ENCODE measurements at regions not wholly inside any gene's neighbourhood (a gene's known extent, or its start where the extent isn't known, plus 50 kb on each side); places are given as distances from the start of the nearest gene placed in this dataset.
A peak's percentile ranks its signal among the peaks of the same experiment; 100 is the strongest.

DNA sequence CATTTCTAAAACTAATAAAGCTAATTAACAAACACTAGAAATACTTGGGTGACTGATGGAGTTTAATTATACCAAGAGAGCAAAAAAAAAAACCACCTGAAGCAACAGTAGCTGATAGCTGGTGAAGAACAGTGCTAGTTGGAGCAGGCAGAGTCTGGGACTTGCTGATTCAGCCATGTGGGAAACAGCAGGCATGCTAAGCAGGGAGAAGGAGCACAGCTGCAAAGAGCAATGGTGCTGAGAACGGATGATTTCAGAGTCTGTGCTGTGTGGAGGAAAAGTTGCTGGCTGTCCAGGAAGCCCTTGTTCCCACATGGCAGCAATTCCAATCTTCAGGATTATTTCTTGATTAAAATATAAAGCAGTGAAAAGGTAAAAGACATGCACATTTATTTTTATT, 68.8 kb downstream of the NPY1R start:
- DNase-seq (ENCODE audit: low read depth) = no peak
- H3K4me3 ChIP-seq (ENCODE audit: low read depth, low read length) = no peak overlapping the region
- TF ChIP-seq, protein P1, sequence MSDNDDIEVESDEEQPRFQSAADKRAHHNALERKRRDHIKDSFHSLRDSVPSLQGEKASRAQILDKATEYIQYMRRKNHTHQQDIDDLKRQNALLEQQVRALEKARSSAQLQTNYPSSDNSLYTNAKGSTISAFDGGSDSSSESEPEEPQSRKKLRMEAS (IDR thresholded peaks at IDR 0.05; ENCODE audit: low read depth, low read length) = no peak
- no peak for TF ChIP-seq MYC (IDR thresholded peaks at IDR 0.05; ENCODE audit: low read depth, low read length)
- TF ChIP-seq, protein P2, sequence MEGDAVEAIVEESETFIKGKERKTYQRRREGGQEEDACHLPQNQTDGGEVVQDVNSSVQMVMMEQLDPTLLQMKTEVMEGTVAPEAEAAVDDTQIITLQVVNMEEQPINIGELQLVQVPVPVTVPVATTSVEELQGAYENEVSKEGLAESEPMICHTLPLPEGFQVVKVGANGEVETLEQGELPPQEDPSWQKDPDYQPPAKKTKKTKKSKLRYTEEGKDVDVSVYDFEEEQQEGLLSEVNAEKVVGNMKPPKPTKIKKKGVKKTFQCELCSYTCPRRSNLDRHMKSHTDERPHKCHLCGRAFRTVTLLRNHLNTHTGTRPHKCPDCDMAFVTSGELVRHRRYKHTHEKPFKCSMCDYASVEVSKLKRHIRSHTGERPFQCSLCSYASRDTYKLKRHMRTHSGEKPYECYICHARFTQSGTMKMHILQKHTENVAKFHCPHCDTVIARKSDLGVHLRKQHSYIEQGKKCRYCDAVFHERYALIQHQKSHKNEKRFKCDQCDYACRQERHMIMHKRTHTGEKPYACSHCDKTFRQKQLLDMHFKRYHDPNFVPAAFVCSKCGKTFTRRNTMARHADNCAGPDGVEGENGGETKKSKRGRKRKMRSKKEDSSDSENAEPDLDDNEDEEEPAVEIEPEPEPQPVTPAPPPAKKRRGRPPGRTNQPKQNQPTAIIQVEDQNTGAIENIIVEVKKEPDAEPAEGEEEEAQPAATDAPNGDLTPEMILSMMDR (IDR thresholded peaks at IDR 0.05; ENCODE audit: low read depth, low read length) = no peak
- no peak for TF ChIP-seq POLR2A (IDR thresholded peaks at IDR 0.05; ENCODE audit: extremely low read depth, insufficient read length)

DNA sequence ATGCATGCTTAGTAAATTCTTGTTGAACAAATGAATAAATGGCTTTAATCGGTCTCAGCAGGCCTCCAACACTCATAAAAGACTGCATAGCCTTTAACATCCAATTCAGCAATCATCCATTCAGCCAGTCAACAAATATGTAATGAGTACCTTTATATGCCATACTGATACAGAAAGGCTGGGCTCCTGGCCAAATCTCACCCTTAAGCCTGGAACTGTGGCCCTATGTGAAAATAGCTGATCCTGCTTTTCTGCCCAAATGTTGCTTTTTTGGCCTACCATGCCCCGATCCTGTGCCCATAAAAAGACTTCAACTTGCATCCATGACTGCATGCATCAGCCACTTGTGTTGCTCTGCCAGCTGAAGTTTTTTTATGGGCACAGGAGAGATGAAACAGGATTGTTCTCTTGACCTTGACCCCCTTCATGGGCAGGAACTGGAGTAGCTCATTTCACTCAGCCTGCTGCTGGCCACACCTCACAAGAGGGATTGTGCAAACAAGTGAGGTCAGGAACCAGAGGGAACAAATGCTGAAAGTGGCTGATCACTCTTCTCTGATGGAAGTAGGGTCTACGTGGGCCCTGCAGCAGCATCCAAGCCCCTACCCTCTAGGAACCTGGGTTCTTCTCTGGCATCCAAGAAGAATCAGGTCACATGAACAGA, 75.6 kb downstream of the NPY1R start:
- DNase-seq (ENCODE audit: low read depth) = no peak
- no peak overlapping the region for H3K4me3 ChIP-seq (ENCODE audit: low read depth, low read length)
- TF ChIP-seq MYC (IDR thresholded peaks at IDR 0.05; ENCODE audit: low read depth, low read length) (no peak), POLR2A (IDR thresholded peaks at IDR 0.05; ENCODE audit: extremely low read depth, insufficient read length) (no peak)
- TF ChIP-seq, protein P1 (IDR thresholded peaks at IDR 0.05; ENCODE audit: low read depth, low read length) = no peak
- TF ChIP-seq, protein P2 (IDR thresholded peaks at IDR 0.05; ENCODE audit: low read depth, low read length) = no peak

DNA sequence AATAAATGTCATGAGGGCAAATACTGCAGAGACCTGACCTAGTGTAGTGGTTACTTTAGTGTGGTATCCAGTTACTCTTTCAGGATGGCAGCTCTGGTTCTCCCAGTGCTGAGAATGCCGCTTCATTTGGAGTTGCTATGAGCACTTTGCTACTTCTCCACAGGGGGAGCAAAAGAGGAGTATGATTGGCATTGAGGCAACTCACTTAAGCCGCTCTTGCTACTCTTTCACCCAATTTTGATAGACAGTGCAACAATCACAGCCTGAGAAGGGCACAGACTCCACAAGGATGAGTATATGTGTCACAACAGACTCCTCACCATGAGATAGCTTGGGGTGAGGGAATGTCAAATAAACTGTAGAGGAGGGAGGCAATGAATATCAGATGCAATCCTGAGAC, 81.2 kb downstream of the NPY1R start:
- TF ChIP-seq, protein P1 (IDR thresholded peaks at IDR 0.05; ENCODE audit: low read depth, low read length) = no peak
- TF ChIP-seq, protein P2 (IDR thresholded peaks at IDR 0.05; ENCODE audit: low read depth, low read length) = peak; percentile 20
- TF ChIP-seq POLR2A (IDR thresholded peaks at IDR 0.05; ENCODE audit: extremely low read depth, insufficient read length) = no peak
- no peak overlapping the region for H3K4me3 ChIP-seq (ENCODE audit: low read depth, low read length)
- peak; percentile 4 for DNase-seq (ENCODE audit: low read depth)

DNA sequence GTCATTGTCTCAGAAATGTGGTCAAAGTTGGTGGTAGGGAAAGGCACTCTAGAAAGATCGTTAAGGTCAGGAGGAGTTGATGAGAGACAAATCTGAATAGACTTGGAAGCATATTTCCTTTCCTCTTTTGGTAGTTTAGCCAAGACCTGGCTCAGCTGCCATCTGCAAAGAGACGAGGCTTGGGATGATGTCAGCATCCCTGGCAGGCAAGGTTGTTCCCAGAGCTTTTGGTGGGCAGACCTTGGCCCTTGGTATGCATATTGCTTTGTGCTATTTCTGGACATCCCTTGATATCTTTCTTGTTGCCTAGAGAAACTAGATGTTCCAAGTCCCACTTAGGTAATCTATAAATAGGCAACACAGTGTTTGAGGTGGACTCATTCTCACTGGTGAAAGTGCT, 82.4 kb upstream of the NAF1 start:
- no peak for DNase-seq (ENCODE audit: low read depth)
- no peak for TF ChIP-seq POLR2A (IDR thresholded peaks at IDR 0.05; ENCODE audit: extremely low read depth, insufficient read length)
- TF ChIP-seq, protein P2 (IDR thresholded peaks at IDR 0.05; ENCODE audit: low read depth, low read length) = no peak
- no peak for TF ChIP-seq MYC (IDR thresholded peaks at IDR 0.05; ENCODE audit: low read depth, low read length)
- TF ChIP-seq, protein P1 (IDR thresholded peaks at IDR 0.05; ENCODE audit: low read depth, low read length) = no peak
- H3K4me3 ChIP-seq (ENCODE audit: low read depth, low read length) = no peak overlapping the region

DNA sequence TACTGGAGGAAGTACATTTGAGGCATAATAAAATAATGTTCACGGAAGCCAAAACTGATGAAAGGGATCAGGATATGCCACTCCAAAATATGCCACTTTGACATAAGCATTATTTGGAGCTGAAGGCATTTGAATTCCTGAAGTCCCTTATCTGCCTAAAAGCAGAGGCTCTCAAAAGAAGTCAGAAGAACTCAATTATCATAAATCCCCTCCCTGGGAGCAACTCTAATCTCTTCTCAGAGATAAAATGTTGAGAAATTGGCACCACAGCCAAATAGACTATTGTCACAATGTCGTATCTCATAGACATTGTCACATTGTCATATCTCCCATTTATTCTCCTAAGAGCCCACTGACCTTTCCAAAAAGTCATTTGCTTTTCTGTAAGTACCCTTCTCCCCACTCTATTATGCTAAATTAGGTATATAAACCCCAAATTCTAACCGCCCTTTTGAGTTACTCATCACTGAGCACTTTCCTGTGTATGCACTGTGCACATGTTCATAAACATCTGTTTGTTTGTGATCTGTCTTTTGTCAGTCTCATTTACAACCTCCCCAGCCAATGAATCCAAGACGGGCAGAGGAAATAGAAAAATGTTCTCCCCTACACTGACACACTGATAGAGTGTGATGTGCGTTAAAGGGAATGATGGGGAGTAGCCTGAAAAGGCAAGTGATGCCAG, 78.5 kb upstream of the NAF1 start:
- no peak for DNase-seq (ENCODE audit: low read depth)
- no peak for TF ChIP-seq MYC (IDR thresholded peaks at IDR 0.05; ENCODE audit: low read depth, low read length)
- H3K4me3 ChIP-seq (ENCODE audit: low read depth, low read length) = no peak overlapping the region

DNA sequence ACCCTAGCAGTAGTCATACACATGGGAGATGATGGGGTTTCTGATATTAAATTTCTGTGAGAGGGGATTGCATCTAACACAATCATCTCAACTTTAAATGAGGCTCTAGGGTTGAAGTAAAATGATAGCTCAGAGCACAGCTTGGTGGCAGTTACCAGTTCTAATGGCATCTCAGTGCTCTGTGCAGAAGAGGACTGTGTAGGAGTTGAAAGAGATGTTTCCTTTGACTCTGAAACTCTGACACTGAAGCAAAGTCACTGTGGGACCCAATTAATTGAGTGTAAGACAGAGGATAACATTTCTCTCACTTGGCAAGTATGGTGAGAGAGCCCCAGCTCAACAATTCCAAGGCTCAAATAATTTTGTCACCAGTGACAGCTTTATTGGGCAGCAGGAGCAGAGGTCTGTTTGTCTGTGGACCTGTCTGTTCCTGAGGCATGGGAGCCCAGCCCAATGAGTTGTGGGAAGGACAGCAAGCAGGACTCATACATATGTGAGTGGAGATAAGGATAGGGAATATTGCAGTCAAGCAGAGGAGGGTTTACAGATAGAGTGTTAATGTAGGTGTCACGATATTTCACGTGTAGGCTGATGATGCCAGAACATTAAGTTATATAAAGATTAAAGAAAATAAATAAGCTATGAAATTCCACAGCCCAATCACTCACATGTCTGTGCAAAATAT, 76.7 kb upstream of the NAF1 start:
- no peak overlapping the region for H3K4me3 ChIP-seq (ENCODE audit: low read depth, low read length)
- DNase-seq (ENCODE audit: low read depth) = no peak
- TF ChIP-seq MYC (IDR thresholded peaks at IDR 0.05; ENCODE audit: low read depth, low read length) (no peak), POLR2A (IDR thresholded peaks at IDR 0.05; ENCODE audit: extremely low read depth, insufficient read length) (no peak)
- TF ChIP-seq, protein P1 (IDR thresholded peaks at IDR 0.05; ENCODE audit: low read depth, low read length) = no peak
- TF ChIP-seq, protein P2 (IDR thresholded peaks at IDR 0.05; ENCODE audit: low read depth, low read length) = no peak

Measured in NB4 (cell line).